ENCODE measurements at regions not wholly inside any gene's neighbourhood (a gene's known extent, or its start where the extent isn't known, plus 50 kb on each side); places are given as distances from the start of the nearest gene placed in this dataset.

GRCh38 chrX:903116-903515 lies 272.5 kb downstream of the SHOX start:
- Histone ChIP-seq H3K27ac (ENCODE audit: low read length in 2 of 2) (no peak overlapping the region), H3K79me2 (ENCODE audit: control insufficient read depth, insufficient read depth, low read length) (no peaks in the 10 kb centered on the region), H3K9ac (ENCODE audit: low read length) (no peak overlapping the region), H4K20me1 (ENCODE audit: control insufficient read depth, insufficient read depth, low read length, poor library complexity, severe bottlenecking) (no peaks in the 10 kb centered on the region), H3K27me3 (replicated peaks in 1 of 4; ENCODE audit: control extremely low read depth in 1 of 4, control insufficient read depth in 3 of 4, insufficient read depth in 4 of 4, low read length in 3 of 4) (no peaks in the 10 kb centered on the region), H3K36me3 (replicated peaks in 1 of 2; ENCODE audit: control extremely low read depth in 1 of 2, control insufficient read depth in 1 of 2, extremely low read depth in 1 of 2, insufficient read depth in 2 of 2, low read length in 1 of 2) (no peaks in the 10 kb centered on the region), H3K9me3 (ENCODE audit: control extremely low read depth in 1 of 3, control insufficient read depth in 2 of 3, insufficient read depth in 1 of 3, low read length in 2 of 3) (peaks cover 0 to 33% (median 0%) of the 10 kb centered on the region in 3 donors), H2AFZ (ENCODE audit: insufficient read depth, low read depth, low read length, poor library complexity, severe bottlenecking) (no peak overlapping the region), H3K4me2 (replicated peaks; ENCODE audit: low read depth, low read length, poor library complexity, severe bottlenecking) (no peak overlapping the region), H3K4me1 (ENCODE audit: control insufficient read depth in 2 of 2, insufficient read depth in 2 of 2, low read length in 2 of 2) (no peaks in the 10 kb centered on the region), H3K4me3 (ENCODE audit: control extremely low read depth in 1 of 5, extremely low read depth in 1 of 5, insufficient read depth in 1 of 5, low read depth in 2 of 5, low read length in 4 of 5) (no peak overlapping the region)
- intact Hi-C loops (cut with micrococcal nuclease) = no loop called here
- TF ChIP-seq CTCF (IDR thresholded peaks at IDR 0.05) (no peak), EZH2 (IDR thresholded peaks at IDR 0.05; ENCODE audit: borderline replicate concordance, insufficient read depth, low read depth, low read length, poor library complexity, severe bottlenecking) (no peak)
- Mint-ChIP-seq H3K27me3 (no peaks in the 10 kb centered on the region), H3K27ac (no peak overlapping the region), H3K4me1 (no peaks in the 10 kb centered on the region), H3K4me3 (no peak overlapping the region), H3K9me3 (ENCODE audit: insufficient read depth) (no peaks in the 10 kb centered on the region)
- DNase-seq = no peak
- no peak for ATAC-seq (ENCODE audit: low read depth)
- CTCF ChIA-PET = no interaction called here
- POLR2A ChIA-PET = no interaction called here
- WGBS (ENCODE audit: insufficient coverage) = 52% methylated on average over 7 of the region's 15 CpGs

- no peaks in the 10 kb centered on the region for H3K27me3 ChIP-seq (replicated peaks in 1 of 4; ENCODE audit: control extremely low read depth in 1 of 4, control insufficient read depth in 3 of 4, insufficient read depth in 4 of 4, low read length in 3 of 4)
- H3K9me3 ChIP-seq (ENCODE audit: control extremely low read depth in 1 of 3, control insufficient read depth in 2 of 3, insufficient read depth in 1 of 3, low read length in 2 of 3) = peaks cover 0 to 8% (median 0%) of the 10 kb centered on the region in 3 donors
- no peak overlapping the region for H2AFZ ChIP-seq (ENCODE audit: insufficient read depth, low read depth, low read length, poor library complexity, severe bottlenecking)
- no peaks in the 10 kb centered on the region for H4K20me1 ChIP-seq (ENCODE audit: control insufficient read depth, insufficient read depth, low read length, poor library complexity, severe bottlenecking)
- no peak for TF ChIP-seq CTCF (IDR thresholded peaks at IDR 0.05)
- no peak for TF ChIP-seq EZH2 (IDR thresholded peaks at IDR 0.05; ENCODE audit: borderline replicate concordance, insufficient read depth, low read depth, low read length, poor library complexity, severe bottlenecking)
- H3K4me1 Mint-ChIP-seq = no peaks in the 10 kb centered on the region
- H3K4me3 ChIP-seq (ENCODE audit: control extremely low read depth in 1 of 5, extremely low read depth in 1 of 5, insufficient read depth in 1 of 5, low read depth in 2 of 5, low read length in 4 of 5) = no peak overlapping the region
- H3K27ac ChIP-seq (ENCODE audit: low read length in 2 of 2) = no peak overlapping the region
- H3K27me3 Mint-ChIP-seq = no peaks in the 10 kb centered on the region
- DNase-seq = no peak
- no peak for ATAC-seq (ENCODE audit: low read depth)
- H3K36me3 ChIP-seq (replicated peaks in 1 of 2; ENCODE audit: control extremely low read depth in 1 of 2, control insufficient read depth in 1 of 2, extremely low read depth in 1 of 2, insufficient read depth in 2 of 2, low read length in 1 of 2) = no peaks in the 10 kb centered on the region
- H3K27ac Mint-ChIP-seq = no peak overlapping the region
- H3K9me3 Mint-ChIP-seq (ENCODE audit: insufficient read depth) = peaks cover 14% of the 10 kb centered on the region
- WGBS (ENCODE audit: insufficient coverage) = 82% methylated on average over 2 of the region's 3 CpGs
- ChIA-PET CTCF (no interaction called here), POLR2A (no interaction called here)
- H3K4me3 Mint-ChIP-seq = no peak overlapping the region
- no peak overlapping the region for H3K4me2 ChIP-seq (replicated peaks; ENCODE audit: low read depth, low read length, poor library complexity, severe bottlenecking)
- H3K79me2 ChIP-seq (ENCODE audit: control insufficient read depth, insufficient read depth, low read length) = no peaks in the 10 kb centered on the region
- H3K4me1 ChIP-seq (ENCODE audit: control insufficient read depth in 2 of 2, insufficient read depth in 2 of 2, low read length in 2 of 2) = no peaks in the 10 kb centered on the region
- no peak overlapping the region for H3K9ac ChIP-seq (ENCODE audit: low read length)
- intact Hi-C loops (cut with micrococcal nuclease) = no loop called here
Measured at GRCh38 chrX:896256-896655, 265.7 kb downstream of the SHOX start.
